ENCODE measurements at regions not wholly inside any gene's neighbourhood (a gene's known extent, or its start where the extent isn't known, plus 50 kb on each side); places are given as distances from the start of the nearest gene placed in this dataset.

DNA sequence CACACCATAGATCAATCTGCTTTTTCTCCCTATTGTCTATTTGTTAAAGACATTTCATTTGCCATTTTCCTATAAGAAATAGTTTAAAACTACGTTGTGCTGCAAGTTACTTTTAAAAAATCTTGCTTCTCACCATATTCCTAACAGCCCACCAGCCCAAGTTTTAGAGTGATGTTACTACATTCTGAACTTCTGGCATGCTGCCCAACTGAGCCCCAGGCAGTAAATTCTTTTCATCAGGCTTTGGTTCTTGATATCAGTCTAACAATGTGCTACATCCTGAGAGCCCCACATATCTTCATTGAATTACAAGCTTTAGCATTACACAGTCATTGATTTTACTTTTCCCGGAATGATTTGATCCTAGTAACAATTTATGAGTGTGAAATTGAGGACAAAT is 283.8 kb upstream of the IL1RAPL1 start:
- WGBS, 5 donors: 61 to 83% (median 71%) methylated on average over 2 of the region's 2 CpGs
- intact Hi-C loops (cut with DNase I; ENCODE audit: low total_unique reads): no loop called here
- no peak overlapping the region for H3K27ac ChIP-seq
- H3K36me3 ChIP-seq: no peaks in the 10 kb centered on the region
- peaks cover 0 to 5% (median 0%) of the 10 kb centered on the region in 8 donors for H3K9me3 ChIP-seq
- TF ChIP-seq POLR2A (IDR thresholded peaks at IDR 0.05) (no peak), POLR2AphosphoS5 (IDR thresholded peaks at IDR 0.05) (no peak)
- TF ChIP-seq, protein P1, sequence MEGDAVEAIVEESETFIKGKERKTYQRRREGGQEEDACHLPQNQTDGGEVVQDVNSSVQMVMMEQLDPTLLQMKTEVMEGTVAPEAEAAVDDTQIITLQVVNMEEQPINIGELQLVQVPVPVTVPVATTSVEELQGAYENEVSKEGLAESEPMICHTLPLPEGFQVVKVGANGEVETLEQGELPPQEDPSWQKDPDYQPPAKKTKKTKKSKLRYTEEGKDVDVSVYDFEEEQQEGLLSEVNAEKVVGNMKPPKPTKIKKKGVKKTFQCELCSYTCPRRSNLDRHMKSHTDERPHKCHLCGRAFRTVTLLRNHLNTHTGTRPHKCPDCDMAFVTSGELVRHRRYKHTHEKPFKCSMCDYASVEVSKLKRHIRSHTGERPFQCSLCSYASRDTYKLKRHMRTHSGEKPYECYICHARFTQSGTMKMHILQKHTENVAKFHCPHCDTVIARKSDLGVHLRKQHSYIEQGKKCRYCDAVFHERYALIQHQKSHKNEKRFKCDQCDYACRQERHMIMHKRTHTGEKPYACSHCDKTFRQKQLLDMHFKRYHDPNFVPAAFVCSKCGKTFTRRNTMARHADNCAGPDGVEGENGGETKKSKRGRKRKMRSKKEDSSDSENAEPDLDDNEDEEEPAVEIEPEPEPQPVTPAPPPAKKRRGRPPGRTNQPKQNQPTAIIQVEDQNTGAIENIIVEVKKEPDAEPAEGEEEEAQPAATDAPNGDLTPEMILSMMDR (IDR thresholded peaks at IDR 0.05 in 8 of 11, conservative IDR thresholded peaks at IDR 0.05 in 3 of 11): no peak
- DNase-seq: no peak
- no peak overlapping the region for H3K4me3 ChIP-seq
- no peaks in the 10 kb centered on the region for H3K4me1 ChIP-seq
- H3K27me3 ChIP-seq (replicated peaks in 1 of 7): no peaks in the 10 kb centered on the region

DNA sequence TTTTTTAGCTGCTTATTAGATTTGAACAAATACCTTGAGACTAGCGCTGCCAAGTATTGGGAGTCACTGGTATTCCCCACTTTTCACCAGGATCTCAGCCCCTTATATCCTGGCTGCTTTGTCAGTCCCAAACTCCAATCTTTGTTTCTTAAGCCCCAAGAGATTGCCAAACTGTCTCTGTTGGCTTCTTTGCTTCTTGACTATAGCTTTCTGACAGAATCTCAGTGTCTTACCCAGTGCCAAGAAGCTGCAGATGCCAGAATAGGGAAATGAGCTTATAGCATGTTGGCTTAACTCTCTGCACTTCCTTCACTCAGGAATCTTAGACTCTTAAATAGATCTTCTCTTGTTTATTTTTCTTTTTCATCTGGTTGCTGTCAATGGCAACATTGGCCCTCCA is 297.5 kb upstream of the DCAF8L1 start:
- no peak for DNase-seq
- WGBS, 5 donors: 76 to 93% (median 89%) methylated on average over 1 of the region's 1 CpG
- H3K9me3 ChIP-seq: no peaks in the 10 kb centered on the region
- intact Hi-C loops (cut with DNase I; ENCODE audit: low total_unique reads): no loop called here
- no peaks in the 10 kb centered on the region for H3K4me1 ChIP-seq
- H3K36me3 ChIP-seq: no peaks in the 10 kb centered on the region
- no peak overlapping the region for H3K27ac ChIP-seq
- H3K27me3 ChIP-seq (replicated peaks in 1 of 7): no peaks in the 10 kb centered on the region
- no peak for TF ChIP-seq POLR2AphosphoS5 (IDR thresholded peaks at IDR 0.05)
- TF ChIP-seq, protein P1 (IDR thresholded peaks at IDR 0.05 in 8 of 11, conservative IDR thresholded peaks at IDR 0.05 in 3 of 11): no peak
- TF ChIP-seq POLR2A (IDR thresholded peaks at IDR 0.05): no peak
- no peak overlapping the region for H3K4me3 ChIP-seq

DNA sequence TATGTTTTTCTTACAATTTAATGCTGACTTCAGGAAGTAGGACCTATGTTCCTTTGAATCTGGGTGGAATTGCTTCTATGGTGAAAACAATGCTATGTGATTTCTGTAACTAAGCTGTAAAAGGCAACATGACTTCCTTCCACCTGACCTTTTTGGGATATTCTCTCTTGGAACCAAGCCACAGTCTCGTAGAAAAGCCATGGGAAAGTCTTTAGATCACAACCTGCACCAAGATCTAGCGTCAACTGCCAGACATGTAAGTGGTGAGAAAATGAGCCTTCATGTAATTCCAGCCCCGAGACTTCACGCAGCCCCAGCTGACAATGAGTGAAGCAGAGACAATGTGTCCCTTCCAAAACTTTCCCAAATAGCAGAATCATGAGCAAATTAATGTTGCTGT is 297.0 kb upstream of the DCAF8L1 start:
- Histone ChIP-seq H3K27ac (no peak overlapping the region), H3K27me3 (replicated peaks in 1 of 7) (no peaks in the 10 kb centered on the region), H3K4me3 (no peak overlapping the region), H3K4me1 (no peaks in the 10 kb centered on the region), H3K9me3 (no peaks in the 10 kb centered on the region), H3K36me3 (no peaks in the 10 kb centered on the region)
- intact Hi-C loops (cut with DNase I; ENCODE audit: low total_unique reads): no loop called here
- 58 to 74% (median 64%) methylated on average over 4 of the region's 4 CpGs for WGBS, 5 donors
- no peak for TF ChIP-seq POLR2AphosphoS5 (IDR thresholded peaks at IDR 0.05)
- no peak for DNase-seq

DNA sequence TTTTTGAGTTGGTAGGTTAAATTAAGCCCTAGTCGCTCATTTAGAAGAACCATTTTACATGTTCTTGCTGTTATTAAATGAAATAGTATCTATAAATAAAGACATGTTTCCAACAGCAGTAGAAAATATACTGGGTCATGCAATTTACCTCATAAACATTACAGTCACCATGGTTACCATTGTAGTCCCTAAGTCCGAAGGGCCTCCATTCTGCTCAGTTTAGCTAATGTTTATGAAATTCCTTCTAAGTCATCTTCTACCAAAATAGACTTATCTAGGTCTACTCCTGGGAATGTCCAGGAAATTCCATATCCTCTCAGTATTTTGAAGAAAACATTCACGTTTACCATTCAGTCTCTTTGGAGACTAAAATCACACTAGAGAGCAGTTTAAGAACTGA is 292.5 kb upstream of the DCAF8L1 start:
- no peaks in the 10 kb centered on the region for H3K36me3 ChIP-seq
- H3K27me3 ChIP-seq (replicated peaks in 1 of 7): no peaks in the 10 kb centered on the region
- no peak overlapping the region for H3K4me3 ChIP-seq
- H3K9me3 ChIP-seq: no peaks in the 10 kb centered on the region
- WGBS, 5 donors: 48 to 72% (median 63%) methylated on average over 3 of the region's 3 CpGs
- TF ChIP-seq POLR2AphosphoS5 (IDR thresholded peaks at IDR 0.05): no peak
- no peak for TF ChIP-seq POLR2A (IDR thresholded peaks at IDR 0.05)
- TF ChIP-seq, protein P1 (IDR thresholded peaks at IDR 0.05 in 8 of 11, conservative IDR thresholded peaks at IDR 0.05 in 3 of 11): no peak
- DNase-seq: no peak
- H3K27ac ChIP-seq: no peak overlapping the region
- H3K4me1 ChIP-seq: no peaks in the 10 kb centered on the region
- intact Hi-C loops (cut with DNase I; ENCODE audit: low total_unique reads): no loop called here

DNA sequence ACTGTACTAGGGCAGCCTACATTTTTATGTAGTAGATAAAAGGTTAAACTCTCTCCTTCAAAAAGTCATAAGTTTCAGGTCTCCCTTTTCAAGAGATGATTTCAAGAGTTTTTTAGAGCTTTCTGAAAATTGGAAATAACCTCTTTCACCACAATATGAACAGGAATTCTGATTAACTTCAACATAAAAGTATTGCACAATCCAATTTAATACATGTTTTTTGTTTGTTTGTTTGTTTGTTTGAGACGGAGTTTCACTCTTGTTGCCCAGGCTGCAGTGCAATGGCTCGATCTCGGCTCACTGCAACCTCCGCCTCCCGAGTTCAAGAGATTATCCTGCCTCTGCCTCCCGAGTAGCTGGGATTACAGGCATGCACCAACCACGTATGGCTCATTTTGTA is 265.4 kb upstream of the DCAF8L1 start:
- DNase-seq: no peak
- TF ChIP-seq POLR2A (IDR thresholded peaks at IDR 0.05): no peak
- no peaks in the 10 kb centered on the region for H3K36me3 ChIP-seq
- H3K27ac ChIP-seq: no peak overlapping the region
- no peaks in the 10 kb centered on the region for H3K4me1 ChIP-seq
- WGBS, 5 donors: 80 to 96% (median 81%) methylated on average over 5 to 7 of the region's 7 CpGs
- no peak overlapping the region for H3K4me3 ChIP-seq
- intact Hi-C loops (cut with DNase I; ENCODE audit: low total_unique reads): no loop called here
- no peaks in the 10 kb centered on the region for H3K9me3 ChIP-seq
- H3K27me3 ChIP-seq (replicated peaks in 1 of 7): no peaks in the 10 kb centered on the region

Data from spleen (tissue), 11 donors.